T1000 (cell line): ENCODE measurements at regions not wholly inside any gene's neighbourhood (a gene's known extent, or its start where the extent isn't known, plus 50 kb on each side); places are given as distances from the start of the nearest gene placed in this dataset.

Source experiments
- DNase-seq: peaks from one replicate; lab custom pipeline; 2025; ENCODE audit warnings: mixed read lengths; lab: John Stamatoyannopoulos, UW

GRCh38 chr9:85155352-85155751 lies 485.8 kb downstream of the NTRK2 start:
- no peak for DNase-seq

DNA sequence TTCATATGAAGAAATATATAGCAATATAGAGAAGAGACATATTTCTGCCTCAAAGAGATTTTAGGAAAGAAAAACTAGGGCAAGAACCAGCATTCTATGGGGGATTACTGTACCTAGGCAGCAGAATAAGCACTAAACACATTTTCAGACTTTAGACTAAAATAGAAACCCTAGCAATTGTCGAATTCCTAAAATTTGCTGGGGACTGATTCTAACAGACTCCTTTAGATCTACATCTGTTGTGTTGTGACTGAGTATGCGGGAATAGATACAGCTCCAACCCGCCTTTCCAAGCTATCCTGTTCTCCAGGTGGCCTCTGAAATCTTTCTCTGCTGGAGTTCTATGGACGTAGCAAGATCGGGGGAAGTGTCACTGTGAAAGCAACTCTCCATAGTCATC lies 482.2 kb downstream of the NTRK2 start:
- no peak for DNase-seq

- no peak for DNase-seq
These were observed 481.6 kb downstream of the NTRK2 start for GRCh38 chr9:85151162-85151561.

DNA sequence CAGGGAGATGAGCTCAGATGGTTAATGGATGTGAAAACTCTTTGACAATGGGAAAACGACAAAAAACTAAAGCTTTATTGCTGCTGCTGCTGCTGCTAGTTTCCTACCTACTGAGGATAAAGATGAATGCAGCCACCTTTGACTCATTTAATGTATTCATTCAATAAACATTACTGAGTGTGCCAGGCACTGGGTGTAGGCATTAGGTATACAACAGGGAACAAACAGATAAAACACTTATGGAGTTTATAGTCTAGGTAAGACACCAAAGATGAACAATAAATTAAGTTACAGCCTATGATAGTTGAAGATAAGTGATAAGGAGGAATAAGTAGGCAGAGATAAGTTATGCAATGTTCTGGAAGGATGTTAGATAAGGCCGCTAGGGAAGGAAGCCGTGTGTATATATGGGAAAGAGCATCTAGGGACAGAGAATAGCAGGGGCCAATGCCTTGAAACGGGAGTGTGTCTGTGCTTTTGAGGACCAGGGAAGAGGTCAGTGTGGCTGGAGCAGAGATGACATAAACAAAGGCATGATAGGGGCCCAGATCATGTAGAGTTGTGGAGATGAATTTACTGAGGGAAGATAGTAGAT lies 477.6 kb downstream of the NTRK2 start:
- DNase-seq = no peak

DNA sequence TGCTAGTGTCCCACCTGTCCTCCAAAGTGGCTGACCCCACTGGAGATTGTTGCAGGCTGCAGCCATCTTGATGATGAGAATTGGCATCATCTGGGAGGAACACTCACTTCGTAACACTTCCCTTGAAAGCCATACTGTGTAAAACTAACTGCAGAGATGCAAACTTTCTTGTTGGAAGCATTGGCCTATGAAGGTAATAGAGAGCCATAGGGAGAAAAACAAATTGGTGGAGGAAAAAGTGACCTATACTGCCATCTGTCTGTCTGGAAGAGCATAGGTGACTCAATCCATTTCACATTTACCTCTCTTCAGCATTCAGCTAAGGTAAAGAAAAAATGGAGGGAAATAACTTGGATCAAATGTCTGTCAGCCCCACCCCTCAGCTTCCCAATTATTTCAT lies 473.4 kb downstream of the NTRK2 start:
- DNase-seq = no peak

DNA sequence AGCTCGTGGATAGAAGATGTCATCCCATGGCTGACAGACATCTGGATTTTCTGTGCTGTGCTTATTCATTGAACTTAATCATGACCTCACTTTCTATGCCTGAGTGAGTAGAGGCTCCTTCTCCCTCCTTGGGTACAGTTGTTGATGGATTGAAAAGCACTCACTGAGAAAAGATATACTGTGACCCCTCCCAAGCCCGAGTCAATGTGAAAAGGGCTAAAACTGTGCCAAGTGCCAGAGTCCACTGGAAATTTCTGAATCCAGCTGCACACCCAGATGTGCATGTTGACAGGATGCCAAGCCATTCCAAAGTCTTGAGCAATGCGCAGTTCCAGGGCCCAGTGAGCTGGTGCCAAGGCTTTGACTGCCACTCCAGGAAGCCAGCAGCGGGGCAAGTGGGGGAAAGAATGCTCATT lies 473.0 kb downstream of the NTRK2 start:
- no peak for DNase-seq

DNA sequence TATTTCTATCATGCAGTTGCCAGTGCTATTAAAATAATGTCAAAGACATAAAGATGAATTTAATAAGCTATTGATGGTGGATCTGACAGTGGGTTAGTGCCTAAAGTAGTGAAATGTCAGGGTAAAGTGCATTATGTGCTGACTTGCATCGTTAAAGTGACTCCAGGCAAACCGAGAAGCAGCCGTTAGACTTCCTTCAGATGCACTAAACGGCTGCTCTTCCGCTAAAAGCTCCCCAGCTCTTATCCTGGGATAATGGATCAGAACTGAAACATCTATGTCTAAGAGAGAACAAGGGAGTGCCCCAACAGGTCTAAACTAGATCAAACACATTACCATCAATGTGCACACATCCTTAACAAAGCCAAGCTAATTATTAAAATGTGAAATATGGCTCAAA lies 468.2 kb downstream of the NTRK2 start:
- DNase-seq = no peak

DNA sequence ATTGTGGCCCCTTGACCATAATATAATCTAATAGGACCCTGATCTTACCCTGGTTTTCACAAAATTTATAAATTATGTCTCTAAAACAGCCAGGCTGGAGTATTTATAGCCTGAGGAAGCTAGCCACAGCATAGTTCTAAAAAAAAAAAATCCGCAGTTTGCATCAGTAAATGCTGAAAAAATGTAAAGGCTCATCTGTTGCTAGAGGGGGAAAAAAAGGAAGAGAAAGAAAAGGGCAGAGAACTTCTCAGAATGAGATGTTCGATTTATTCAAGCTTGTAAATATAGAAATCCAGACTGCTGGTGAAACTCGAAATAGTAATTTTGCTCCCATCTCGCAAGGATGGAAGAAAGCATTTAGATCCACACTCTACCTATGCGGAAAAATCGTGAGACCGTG lies 467.5 kb downstream of the NTRK2 start:
- no peak for DNase-seq

- no peak for DNase-seq
These were observed 467.0 kb downstream of the NTRK2 start for GRCh38 chr9:85136507-85136906.

DNA sequence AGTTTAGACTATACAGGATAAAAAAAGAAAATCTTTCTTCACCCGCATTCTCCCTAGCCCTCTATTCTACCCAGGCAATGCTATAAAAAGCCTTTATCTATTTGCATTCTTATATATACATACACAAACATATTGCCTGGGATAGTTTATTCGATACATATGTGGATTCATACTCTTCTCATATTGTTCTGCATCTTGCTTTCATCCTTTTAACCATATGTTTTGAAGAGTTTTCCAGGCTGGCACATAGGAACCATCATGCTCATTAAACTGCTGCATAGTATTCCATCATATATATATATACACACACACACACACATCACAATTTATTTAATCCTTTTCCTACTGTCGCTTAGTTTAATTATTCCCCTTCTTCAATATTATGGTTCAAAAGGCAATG lies 461.2 kb downstream of the NTRK2 start:
- no peak for DNase-seq

DNA sequence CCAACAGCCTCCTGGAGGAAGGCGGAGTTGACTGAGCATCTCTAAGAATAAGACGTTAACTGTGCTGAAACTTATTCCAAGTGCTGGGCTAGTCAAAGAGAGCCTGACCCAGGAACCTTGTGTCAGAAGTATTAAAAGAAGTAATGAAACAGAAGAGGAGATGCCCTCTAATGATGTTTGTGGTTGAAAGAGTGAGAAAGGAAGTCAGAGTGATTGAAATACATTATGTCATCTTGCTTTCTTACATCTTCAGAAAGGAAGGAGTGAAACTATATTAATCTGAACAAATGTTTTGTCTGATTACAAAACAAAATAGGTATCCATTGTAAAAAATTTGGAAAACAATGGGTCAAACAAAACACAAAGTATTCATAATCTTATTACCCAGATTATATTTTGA lies 460.7 kb downstream of the NTRK2 start:
- DNase-seq = no peak

GRCh38 chr9:85129514-85129913 lies 460.0 kb downstream of the NTRK2 start:
- no peak for DNase-seq

DNA sequence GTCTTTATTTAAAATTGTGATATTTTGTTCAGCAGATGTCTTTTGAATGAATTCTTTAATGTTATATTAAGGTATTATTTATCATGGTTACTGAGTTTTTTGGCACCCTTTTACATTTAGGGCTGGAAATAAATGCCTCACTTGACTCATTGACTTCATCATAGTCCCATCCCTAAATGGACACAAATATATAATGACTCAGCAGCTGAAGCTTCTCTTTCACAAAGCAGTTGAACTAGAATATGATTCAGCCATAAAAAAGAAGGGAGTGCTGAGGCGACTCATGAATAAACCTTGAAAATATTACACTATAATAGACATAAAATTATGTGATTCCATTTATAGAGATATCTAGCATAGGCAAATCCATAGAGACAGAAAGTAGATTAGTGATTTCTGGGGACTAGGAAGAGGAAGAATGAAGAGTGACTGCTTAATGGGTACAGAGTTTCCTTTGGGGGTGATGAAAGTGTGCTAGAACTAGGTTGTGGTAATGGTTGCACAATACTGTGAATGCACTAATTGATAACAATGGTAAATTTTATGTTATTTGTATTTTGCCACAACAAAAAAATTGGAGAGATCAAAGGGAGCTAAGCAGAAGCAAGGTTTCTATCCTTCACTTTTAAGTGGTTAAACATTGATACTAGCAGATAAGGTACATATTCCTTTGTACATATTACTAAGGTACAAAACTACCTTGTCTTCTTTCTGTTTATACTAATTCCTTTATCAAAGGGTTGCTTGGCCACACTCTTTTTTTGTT lies 449.6 kb downstream of the NTRK2 start:
- no peak for DNase-seq

GRCh38 chr9:85117831-85118230 lies 448.3 kb downstream of the NTRK2 start:
- no peak for DNase-seq

GRCh38 chr9:85115473-85115872 lies 445.9 kb downstream of the NTRK2 start:
- DNase-seq = no peak

DNA sequence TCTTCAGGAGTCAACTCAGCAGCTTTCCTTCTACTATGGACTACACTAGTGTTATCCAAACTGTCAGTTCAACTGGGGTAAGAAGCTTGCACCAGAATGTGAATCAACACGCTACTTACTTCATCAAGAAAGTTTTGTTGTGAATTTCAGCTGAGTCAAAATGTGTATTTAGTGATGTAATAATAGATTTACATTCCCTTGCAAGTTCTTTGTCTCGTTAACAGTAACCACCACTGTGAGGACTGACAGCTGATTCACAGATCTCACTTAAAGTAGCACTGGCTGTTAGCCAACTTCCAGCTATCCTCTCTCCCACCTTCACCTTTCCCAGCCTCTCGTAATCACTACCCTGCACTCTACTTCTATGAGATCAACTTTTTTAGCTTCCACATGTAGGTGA lies 445.3 kb downstream of the NTRK2 start:
- DNase-seq = no peak

GRCh38 chr9:85112933-85113418 lies 443.4 kb downstream of the NTRK2 start:
- DNase-seq = no peak

GRCh38 chr9:85112391-85112790 lies 442.9 kb downstream of the NTRK2 start:
- no peak for DNase-seq

GRCh38 chr9:85108746-85109145 lies 439.2 kb downstream of the NTRK2 start:
- no peak for DNase-seq

DNA sequence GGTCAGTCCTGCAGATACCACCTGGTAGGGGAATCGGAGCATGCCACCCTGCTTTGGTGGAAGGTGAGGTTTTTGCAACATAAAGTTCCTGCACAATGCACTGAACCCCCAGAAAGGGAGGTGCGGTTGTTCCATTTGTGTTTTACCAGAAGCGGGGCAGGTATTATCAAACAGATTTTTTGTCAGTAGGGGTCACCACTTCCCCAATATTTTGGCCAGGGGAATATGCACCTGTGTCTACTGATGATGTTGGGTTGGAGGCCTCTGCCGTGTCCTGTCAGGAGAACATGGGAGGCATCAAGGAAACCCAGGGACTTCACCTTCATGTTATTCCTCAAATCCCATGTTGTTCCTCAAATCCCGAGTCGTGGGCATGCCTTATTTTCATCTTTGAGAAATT lies 438.7 kb downstream of the NTRK2 start:
- DNase-seq = no peak

- DNase-seq = no peak
These were observed 419.9 kb downstream of the NTRK2 start for GRCh38 chr9:85089188-85089969.

GRCh38 chr9:85081963-85082362 lies 412.4 kb downstream of the NTRK2 start:
- no peak for DNase-seq

GRCh38 chr9:85079349-85079748 lies 409.8 kb downstream of the NTRK2 start:
- DNase-seq = no peak
